ENCODE measurements at regions not wholly inside any gene's neighbourhood (a gene's known extent, or its start where the extent isn't known, plus 50 kb on each side); places are given as distances from the start of the nearest gene placed in this dataset.

- TF ChIP-seq CTCF (IDR thresholded peaks at IDR 0.05; ENCODE audit: borderline replicate concordance, extremely low read depth, low read length, poor library complexity, severe bottlenecking): no peak
- no peak for TF ChIP-seq EZH2 (IDR thresholded peaks at IDR 0.05; ENCODE audit: borderline replicate concordance, low read depth, low read length, severe bottlenecking)
These were observed 262.9 kb upstream of the CNTNAP5 start for GRCh38 chr2:123762221-123762620.

Measured in DND-41 (cell line).